Natural killer cell (primary cell): ENCODE measurements at regions not wholly inside any gene's neighbourhood (a gene's known extent, or its start where the extent isn't known, plus 50 kb on each side); places are given as distances from the start of the nearest gene placed in this dataset.
A peak's percentile ranks its signal among the peaks of the same experiment; 100 is the strongest.

Experiments
- ATAC-seq, 3 donors: fragments of 150-1000 bp in 2 of 3; fragments of 200-7000 bp in 1 of 3; cut with Tn5 transposase; 1 replicate in 1 of 3; 2 replicates in 2 of 3; pipeline ENCODE4 v1.10.0; 2021; ENCODE audit warnings: mild to moderate bottlenecking in 2 of 3, moderate library complexity in 2 of 3
- DNase-seq, 2 donors: peaks; one replicate each; pipeline versions ENCODE4 v3.0.0 to v3.0.0-alpha.2; 2013 to 2021; ENCODE audit warnings: mixed read lengths in 1 of 2
- H3K27ac ChIP-seq: one replicate; pipeline ENCODE4 v1.5.1; 2013; ENCODE audit warnings: mild to moderate bottlenecking, low read length
- H3K27me3 ChIP-seq: one replicate; pipeline ENCODE4 v1.6.1; 2013; ENCODE audit warnings: low read length; ENCODE audit not compliant: control insufficient read depth, insufficient read depth
- H3K36me3 ChIP-seq: one replicate; pipeline ENCODE4 v1.6.1; 2013; ENCODE audit warnings: low read length; ENCODE audit not compliant: control insufficient read depth, insufficient read depth
- H3K4me1 ChIP-seq: one replicate; pipeline ENCODE4 v1.6.1; 2013; ENCODE audit warnings: low read length; ENCODE audit not compliant: control insufficient read depth, insufficient read depth
- H3K4me3 ChIP-seq: one replicate; pipeline ENCODE4 v1.5.1; 2013; ENCODE audit warnings: low read length
- H3K9me3 ChIP-seq: one replicate; pipeline ENCODE4 v1.6.1; 2013; ENCODE audit warnings: low read length; ENCODE audit not compliant: control insufficient read depth, insufficient read depth
- H3K27ac Mint-ChIP-seq, 2 donors: one replicate each; pipeline ENCODE4 v1.8.0; 2022; ENCODE audit warnings: mild to moderate bottlenecking in 2 of 2, mixed read lengths in 2 of 2, moderate library complexity in 1 of 2
- H3K27me3 Mint-ChIP-seq, 2 donors: one replicate each; pipeline ENCODE4 v1.8.0; 2022; ENCODE audit warnings: low read depth in 2 of 2, mixed read lengths in 2 of 2
- H3K36me3 Mint-ChIP-seq: one replicate; pipeline ENCODE4 v1.8.0; 2022; ENCODE audit warnings: mixed read lengths
- H3K4me1 Mint-ChIP-seq, 2 donors: one replicate each; pipeline ENCODE4 v1.8.0; 2022; ENCODE audit warnings: mixed read lengths in 2 of 2
- H3K4me3 Mint-ChIP-seq: one replicate; pipeline ENCODE4 v1.8.0; 2022; ENCODE audit warnings: mild to moderate bottlenecking, moderate library complexity, mixed read lengths
- H3K9me3 Mint-ChIP-seq, 2 donors: one replicate each; pipeline ENCODE4 v1.8.0; 2022; ENCODE audit warnings: mixed read lengths in 2 of 2
- WGBS: methylation state at CpG from one replicate; pipeline ENCODE4 v1.1.7; 2013; ENCODE audit warnings: missing lambda C conversion rate; ENCODE audit not compliant: insufficient coverage; 5-methylcytosine and 5-hydroxymethylcytosine counted together
- intact Hi-C: fragments of 100-400 bp; cut with micrococcal nuclease; formaldehyde crosslinking; loops from one replicate; pipeline ENCODE4 v1.14.2; 2022
- TF ChIP-seq, protein P1 (sequence below): fragments of 200-600 bp; IDR thresholded peaks from one replicate; pipeline ENCODE4 v1.8.0; 2022; ENCODE audit warnings: antibody characterized with exemption

DNA sequence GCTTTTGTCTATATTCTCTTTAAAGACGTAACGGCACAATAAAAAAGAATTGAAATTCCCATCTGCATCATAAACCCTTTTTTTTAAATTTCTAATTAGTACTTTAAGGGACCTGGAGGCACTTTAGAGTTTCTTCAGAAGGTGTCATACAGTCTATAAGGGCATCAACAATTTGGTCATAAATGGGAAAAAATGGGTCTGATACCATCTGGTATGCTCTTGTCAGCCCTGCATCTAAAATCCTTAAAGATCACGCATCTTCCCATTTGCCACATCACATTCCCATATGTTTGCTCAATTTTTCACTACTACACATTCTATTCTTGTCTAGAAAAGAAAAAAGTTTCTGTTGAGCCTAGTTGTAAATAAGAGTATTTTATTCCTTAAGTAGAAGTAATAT lies 53.8 kb downstream of the COX7C start:
- intact Hi-C loops: no loop called here
- no peaks in the 10 kb centered on the region for H3K36me3 Mint-ChIP-seq

DNA sequence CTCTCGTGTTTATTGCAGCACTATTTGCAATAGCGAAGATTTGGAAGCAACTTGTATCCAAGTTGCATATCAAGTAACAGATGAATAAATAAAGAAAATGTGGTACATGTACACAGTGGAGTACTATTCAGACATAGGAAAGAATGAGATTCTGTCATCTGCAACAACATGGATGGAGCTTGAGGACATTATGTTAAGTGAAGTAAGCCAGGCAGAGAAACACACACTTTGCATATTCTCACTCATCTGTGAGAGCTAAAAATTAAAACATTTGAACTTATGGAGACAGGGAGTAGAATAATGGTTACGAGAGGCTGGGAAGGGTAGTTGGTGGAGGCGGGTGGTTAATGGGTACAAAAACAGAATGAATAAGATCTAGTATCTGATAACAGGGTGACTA lies 56.3 kb downstream of the COX7C start:
- H3K27ac Mint-ChIP-seq: no peak overlapping the region
- peaks cover 8 to 12% of the 10 kb centered on the region in 2 donors for H3K27me3 Mint-ChIP-seq
- H3K4me3 Mint-ChIP-seq: no peak overlapping the region
- no peak overlapping the region for H3K4me3 ChIP-seq
- peaks cover 0 to 2% of the 10 kb centered on the region in 2 donors for H3K9me3 Mint-ChIP-seq
- 96% methylated on average over 4 of the region's 4 CpGs for WGBS
- intact Hi-C loops: no loop called here
- H3K27me3 ChIP-seq: no peaks in the 10 kb centered on the region
- no peaks in the 10 kb centered on the region for H3K9me3 ChIP-seq
- ATAC-seq (no peak), DNase-seq (no peak)
- no peaks in the 10 kb centered on the region for H3K36me3 Mint-ChIP-seq
- H3K4me1 Mint-ChIP-seq: no peaks in the 10 kb centered on the region
- no peaks in the 10 kb centered on the region for H3K36me3 ChIP-seq
- TF ChIP-seq, protein P1, sequence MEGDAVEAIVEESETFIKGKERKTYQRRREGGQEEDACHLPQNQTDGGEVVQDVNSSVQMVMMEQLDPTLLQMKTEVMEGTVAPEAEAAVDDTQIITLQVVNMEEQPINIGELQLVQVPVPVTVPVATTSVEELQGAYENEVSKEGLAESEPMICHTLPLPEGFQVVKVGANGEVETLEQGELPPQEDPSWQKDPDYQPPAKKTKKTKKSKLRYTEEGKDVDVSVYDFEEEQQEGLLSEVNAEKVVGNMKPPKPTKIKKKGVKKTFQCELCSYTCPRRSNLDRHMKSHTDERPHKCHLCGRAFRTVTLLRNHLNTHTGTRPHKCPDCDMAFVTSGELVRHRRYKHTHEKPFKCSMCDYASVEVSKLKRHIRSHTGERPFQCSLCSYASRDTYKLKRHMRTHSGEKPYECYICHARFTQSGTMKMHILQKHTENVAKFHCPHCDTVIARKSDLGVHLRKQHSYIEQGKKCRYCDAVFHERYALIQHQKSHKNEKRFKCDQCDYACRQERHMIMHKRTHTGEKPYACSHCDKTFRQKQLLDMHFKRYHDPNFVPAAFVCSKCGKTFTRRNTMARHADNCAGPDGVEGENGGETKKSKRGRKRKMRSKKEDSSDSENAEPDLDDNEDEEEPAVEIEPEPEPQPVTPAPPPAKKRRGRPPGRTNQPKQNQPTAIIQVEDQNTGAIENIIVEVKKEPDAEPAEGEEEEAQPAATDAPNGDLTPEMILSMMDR: no peak
- no peak overlapping the region for H3K27ac ChIP-seq
- H3K4me1 ChIP-seq: no peaks in the 10 kb centered on the region

More for the DNA sequence above, 53.8 kb downstream of the COX7C start:
- Histone ChIP-seq H3K9me3 (no peaks in the 10 kb centered on the region), H3K27ac (no peak overlapping the region), H3K4me3 (no peak overlapping the region), H3K36me3 (no peaks in the 10 kb centered on the region), H3K4me1 (no peaks in the 10 kb centered on the region), H3K27me3 (no peaks in the 10 kb centered on the region)
- no peak overlapping the region for H3K27ac Mint-ChIP-seq
- no peak overlapping the region for H3K4me3 Mint-ChIP-seq
- WGBS: 100% methylated on average over 2 of the region's 3 CpGs
- peaks cover 8 to 12% of the 10 kb centered on the region in 2 donors for H3K27me3 Mint-ChIP-seq
- ATAC-seq: no peak
- no peaks in the 10 kb centered on the region for H3K4me1 Mint-ChIP-seq
- no peak for DNase-seq
- H3K9me3 Mint-ChIP-seq: peaks cover 0 to 2% of the 10 kb centered on the region in 2 donors
- TF ChIP-seq, protein P1: no peak

DNA sequence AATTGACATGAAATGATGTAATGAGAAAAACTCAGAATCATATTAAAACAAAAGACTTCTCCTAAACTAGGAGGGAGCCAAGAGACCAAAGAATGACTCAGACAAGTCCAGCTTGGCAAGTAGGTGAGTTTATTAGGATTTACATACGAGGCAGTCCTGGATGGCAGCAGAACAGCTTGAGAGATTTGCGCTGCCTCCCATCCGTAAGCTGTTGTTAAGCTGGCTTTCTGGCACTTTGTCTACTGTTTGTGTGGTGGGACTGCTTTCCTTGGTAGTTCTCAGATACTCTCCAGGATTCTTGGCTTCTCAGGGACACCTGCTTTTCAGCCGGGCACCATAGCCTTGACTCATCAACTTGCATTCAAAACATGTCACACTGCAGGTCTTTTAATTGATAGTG lies 57.6 kb downstream of the COX7C start:
- Mint-ChIP-seq H3K4me1 (no peaks in the 10 kb centered on the region), H3K4me3 (no peak overlapping the region), H3K27ac (no peak overlapping the region), H3K9me3 (peaks cover 0 to 2% of the 10 kb centered on the region in 2 donors), H3K27me3 (peaks cover 6 to 12% of the 10 kb centered on the region in 2 donors), H3K36me3 (no peaks in the 10 kb centered on the region)
- DNase-seq (no peak), ATAC-seq (no peak)
- intact Hi-C loops: no loop called here
- Histone ChIP-seq H3K4me1 (no peaks in the 10 kb centered on the region), H3K4me3 (no peak overlapping the region), H3K27me3 (no peaks in the 10 kb centered on the region), H3K9me3 (no peaks in the 10 kb centered on the region), H3K36me3 (no peaks in the 10 kb centered on the region), H3K27ac (no peak overlapping the region)
- TF ChIP-seq, protein P1: no peak
- 85% methylated on average over 4 of the region's 4 CpGs for WGBS

DNA sequence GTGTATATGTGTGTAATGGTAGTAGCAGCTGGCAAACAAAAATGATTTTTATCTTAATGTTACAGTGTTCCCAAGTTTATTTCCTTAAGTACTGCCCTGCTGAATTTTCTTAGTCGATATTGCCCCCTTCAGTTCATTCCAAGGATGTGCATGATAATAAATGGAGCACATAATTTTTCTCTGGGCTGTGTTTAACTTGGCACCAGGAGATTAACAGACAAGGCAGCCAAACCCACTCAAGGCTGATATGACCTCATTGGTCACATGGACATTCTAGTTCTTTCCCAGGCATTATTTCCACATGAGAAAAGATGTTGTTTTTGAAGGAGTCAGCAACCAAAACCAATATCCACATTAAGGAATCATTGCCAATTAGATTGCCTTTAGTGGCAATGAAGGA lies 61.8 kb downstream of the COX7C start:
- Histone ChIP-seq H3K27ac (no peak overlapping the region), H3K4me3 (no peak overlapping the region), H3K27me3 (no peaks in the 10 kb centered on the region), H3K4me1 (no peaks in the 10 kb centered on the region), H3K9me3 (no peaks in the 10 kb centered on the region), H3K36me3 (no peaks in the 10 kb centered on the region)
- Mint-ChIP-seq H3K4me3 (no peak overlapping the region), H3K27ac (no peak overlapping the region), H3K27me3 (peaks cover 0 to 12% of the 10 kb centered on the region in 2 donors), H3K9me3 (no peaks in the 10 kb centered on the region), H3K36me3 (no peaks in the 10 kb centered on the region), H3K4me1 (no peaks in the 10 kb centered on the region)
- intact Hi-C loops: no loop called here
- 8% methylated on average over 1 of the region's 1 CpG for WGBS
- no peak for ATAC-seq
- peak in 1 of 2 donors; percentile 45 for DNase-seq
- TF ChIP-seq, protein P1: no peak
